ENCODE measurements at regions not wholly inside any gene's neighbourhood (a gene's known extent, or its start where the extent isn't known, plus 50 kb on each side); places are given as distances from the start of the nearest gene placed in this dataset.

DNA sequence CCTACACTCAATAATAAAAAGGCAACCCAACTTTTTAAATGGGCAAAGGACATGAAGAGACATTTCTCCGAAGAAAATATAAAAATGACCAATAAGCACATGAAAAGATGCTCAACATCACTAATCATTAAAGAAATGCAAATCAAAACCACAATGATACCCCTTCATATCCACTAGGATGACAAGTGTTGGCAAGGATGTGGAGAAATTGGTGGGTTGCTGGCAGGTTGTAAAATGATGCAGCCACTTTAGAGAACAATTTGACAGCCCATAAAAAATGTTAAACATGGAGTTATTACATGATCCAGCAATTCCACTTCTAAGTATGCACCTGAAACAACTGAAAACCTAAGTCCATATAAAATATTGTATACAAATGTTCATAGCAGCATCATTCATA, 73.2 kb upstream of the LMO2 start:
- no peak for TF ChIP-seq EZH2 (IDR thresholded peaks at IDR 0.05; ENCODE audit: insufficient read depth, low read length)
- TF ChIP-seq, protein P1, sequence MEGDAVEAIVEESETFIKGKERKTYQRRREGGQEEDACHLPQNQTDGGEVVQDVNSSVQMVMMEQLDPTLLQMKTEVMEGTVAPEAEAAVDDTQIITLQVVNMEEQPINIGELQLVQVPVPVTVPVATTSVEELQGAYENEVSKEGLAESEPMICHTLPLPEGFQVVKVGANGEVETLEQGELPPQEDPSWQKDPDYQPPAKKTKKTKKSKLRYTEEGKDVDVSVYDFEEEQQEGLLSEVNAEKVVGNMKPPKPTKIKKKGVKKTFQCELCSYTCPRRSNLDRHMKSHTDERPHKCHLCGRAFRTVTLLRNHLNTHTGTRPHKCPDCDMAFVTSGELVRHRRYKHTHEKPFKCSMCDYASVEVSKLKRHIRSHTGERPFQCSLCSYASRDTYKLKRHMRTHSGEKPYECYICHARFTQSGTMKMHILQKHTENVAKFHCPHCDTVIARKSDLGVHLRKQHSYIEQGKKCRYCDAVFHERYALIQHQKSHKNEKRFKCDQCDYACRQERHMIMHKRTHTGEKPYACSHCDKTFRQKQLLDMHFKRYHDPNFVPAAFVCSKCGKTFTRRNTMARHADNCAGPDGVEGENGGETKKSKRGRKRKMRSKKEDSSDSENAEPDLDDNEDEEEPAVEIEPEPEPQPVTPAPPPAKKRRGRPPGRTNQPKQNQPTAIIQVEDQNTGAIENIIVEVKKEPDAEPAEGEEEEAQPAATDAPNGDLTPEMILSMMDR (IDR thresholded peaks at IDR 0.05; ENCODE audit: insufficient read depth, low read depth, low read length) = no peak

All from astrocyte (in vitro differentiated cells and primary cell).